ENCODE measurements at regions not wholly inside any gene's neighbourhood (a gene's known extent, or its start where the extent isn't known, plus 50 kb on each side); places are given as distances from the start of the nearest gene placed in this dataset.

- H3K36me3 ChIP-seq, result no peaks in the 10 kb centered on the region
- DNase-seq (ENCODE audit: low read depth in 1 of 2, low spot score in 1 of 2), result no peak
- no peaks in the 10 kb centered on the region for H3K9me3 ChIP-seq (ENCODE audit: low read depth)
Measured at GRCh38 chr9:89738137-89738932, 133.5 kb downstream of the GADD45G start.

GRCh38 chr9:89739511-89739910 is 134.7 kb downstream of the GADD45G start:
- H3K4me3 ChIP-seq, result no peak overlapping the region
- TF ChIP-seq CTCF (IDR thresholded peaks at IDR 0.05; ENCODE audit: low read depth, low read length), result no peak
- H3K4me1 ChIP-seq (ENCODE audit: low read depth), result peaks cover 8% of the 10 kb centered on the region
- H3K36me3 ChIP-seq, result no peaks in the 10 kb centered on the region
- no peaks in the 10 kb centered on the region for H3K27me3 ChIP-seq
- H3K27ac ChIP-seq, result no peak overlapping the region
- H3K9me3 ChIP-seq (ENCODE audit: low read depth), result no peaks in the 10 kb centered on the region
- DNase-seq (ENCODE audit: low read depth in 1 of 2, low spot score in 1 of 2), result no peak

More at GRCh38 chr9:89738137-89738932, 133.5 kb downstream of the GADD45G start:
- Histone ChIP-seq H3K4me3 (no peak overlapping the region), H3K27ac (no peak overlapping the region), H3K27me3 (no peaks in the 10 kb centered on the region), H3K4me1 (ENCODE audit: low read depth) (peaks cover under 1% of the 10 kb centered on the region)
- TF ChIP-seq CTCF (IDR thresholded peaks at IDR 0.05; ENCODE audit: low read depth, low read length), result no peak

- no peak for DNase-seq (ENCODE audit: low read depth in 1 of 2, low spot score in 1 of 2)
- no peaks in the 10 kb centered on the region for H3K9me3 ChIP-seq (ENCODE audit: low read depth)
- H3K27me3 ChIP-seq, result no peaks in the 10 kb centered on the region
- peaks cover 8% of the 10 kb centered on the region for H3K4me1 ChIP-seq (ENCODE audit: low read depth)
- TF ChIP-seq CTCF (IDR thresholded peaks at IDR 0.05; ENCODE audit: low read depth, low read length), result no peak
- H3K27ac ChIP-seq, result no peak overlapping the region
- no peak overlapping the region for H3K4me3 ChIP-seq
- no peaks in the 10 kb centered on the region for H3K36me3 ChIP-seq
Measured at GRCh38 chr9:89739916-89740315, 135.1 kb downstream of the GADD45G start.

- no peak for DNase-seq (ENCODE audit: low read depth in 1 of 2, low spot score in 1 of 2)
- TF ChIP-seq CTCF (IDR thresholded peaks at IDR 0.05; ENCODE audit: low read depth, low read length), result no peak
Measured at GRCh38 chr9:89740722-89741121, 135.9 kb downstream of the GADD45G start.

GRCh38 chr9:89742660-89743059 is 137.8 kb downstream of the GADD45G start:
- H3K4me3 ChIP-seq, result no peak overlapping the region
- TF ChIP-seq CTCF (IDR thresholded peaks at IDR 0.05; ENCODE audit: low read depth, low read length), result no peak
- DNase-seq (ENCODE audit: low read depth in 1 of 2, low spot score in 1 of 2), result no peak
- H3K36me3 ChIP-seq, result no peaks in the 10 kb centered on the region
- H3K4me1 ChIP-seq (ENCODE audit: low read depth), result peaks cover 8% of the 10 kb centered on the region
- H3K9me3 ChIP-seq (ENCODE audit: low read depth), result no peaks in the 10 kb centered on the region
- no peak overlapping the region for H3K27ac ChIP-seq
- no peaks in the 10 kb centered on the region for H3K27me3 ChIP-seq

More at GRCh38 chr9:89740722-89741121, 135.9 kb downstream of the GADD45G start:
- Histone ChIP-seq H3K27me3 (no peaks in the 10 kb centered on the region), H3K4me3 (no peak overlapping the region), H3K27ac (no peak overlapping the region), H3K36me3 (no peaks in the 10 kb centered on the region), H3K4me1 (ENCODE audit: low read depth) (peaks cover 8% of the 10 kb centered on the region), H3K9me3 (ENCODE audit: low read depth) (no peaks in the 10 kb centered on the region)

Measured in cardiac muscle cell (in vitro differentiated cells and primary cell).